ENCODE measurements at regions not wholly inside any gene's neighbourhood (a gene's known extent, or its start where the extent isn't known, plus 50 kb on each side); places are given as distances from the start of the nearest gene placed in this dataset.
"Not testable (repeated sequence)": the region's sequence is repeated elsewhere in the genome, so short reads cannot be mapped to it uniquely, and the experiment has no call there.

DNA sequence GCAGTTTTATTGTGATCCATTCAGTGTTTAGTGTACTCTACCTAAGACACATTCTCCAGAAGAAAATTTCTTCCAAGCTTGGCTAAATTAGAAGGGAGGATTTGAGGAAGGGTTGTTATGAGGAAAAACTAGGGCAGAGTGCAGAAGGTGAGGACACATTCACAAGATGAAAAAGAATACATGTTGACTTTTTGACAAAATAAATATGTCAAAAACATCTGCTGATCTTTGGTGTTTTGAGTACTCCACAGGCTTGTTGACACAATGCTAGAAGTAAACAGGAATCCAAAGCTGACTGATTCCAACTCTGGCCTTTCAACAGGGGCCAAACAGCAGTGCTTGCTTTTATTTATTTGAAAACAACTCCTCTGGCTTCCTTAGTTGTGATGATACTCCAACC, 125.8 kb upstream of the SLC7A11 start:
- Histone ChIP-seq H3K27ac (no peak overlapping the region), H3K4me3 (no peak overlapping the region), H3K9me3 (peaks cover 0 to 3% (median 0%) of the 10 kb centered on the region in 8 donors), H3K36me3 (no peaks in the 10 kb centered on the region), H3K27me3 (replicated peaks in 1 of 7) (no peaks in the 10 kb centered on the region), H3K4me1 (no peaks in the 10 kb centered on the region)
- intact Hi-C loops (cut with DNase I; ENCODE audit: low total_unique reads) = no loop called here
- DNase-seq = no peak
- TF ChIP-seq POLR2AphosphoS5 (IDR thresholded peaks at IDR 0.05) = no peak
- TF ChIP-seq POLR2A (IDR thresholded peaks at IDR 0.05) = no peak
- TF ChIP-seq, protein P1, sequence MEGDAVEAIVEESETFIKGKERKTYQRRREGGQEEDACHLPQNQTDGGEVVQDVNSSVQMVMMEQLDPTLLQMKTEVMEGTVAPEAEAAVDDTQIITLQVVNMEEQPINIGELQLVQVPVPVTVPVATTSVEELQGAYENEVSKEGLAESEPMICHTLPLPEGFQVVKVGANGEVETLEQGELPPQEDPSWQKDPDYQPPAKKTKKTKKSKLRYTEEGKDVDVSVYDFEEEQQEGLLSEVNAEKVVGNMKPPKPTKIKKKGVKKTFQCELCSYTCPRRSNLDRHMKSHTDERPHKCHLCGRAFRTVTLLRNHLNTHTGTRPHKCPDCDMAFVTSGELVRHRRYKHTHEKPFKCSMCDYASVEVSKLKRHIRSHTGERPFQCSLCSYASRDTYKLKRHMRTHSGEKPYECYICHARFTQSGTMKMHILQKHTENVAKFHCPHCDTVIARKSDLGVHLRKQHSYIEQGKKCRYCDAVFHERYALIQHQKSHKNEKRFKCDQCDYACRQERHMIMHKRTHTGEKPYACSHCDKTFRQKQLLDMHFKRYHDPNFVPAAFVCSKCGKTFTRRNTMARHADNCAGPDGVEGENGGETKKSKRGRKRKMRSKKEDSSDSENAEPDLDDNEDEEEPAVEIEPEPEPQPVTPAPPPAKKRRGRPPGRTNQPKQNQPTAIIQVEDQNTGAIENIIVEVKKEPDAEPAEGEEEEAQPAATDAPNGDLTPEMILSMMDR (IDR thresholded peaks at IDR 0.05 in 8 of 11, conservative IDR thresholded peaks at IDR 0.05 in 3 of 11) = no peak

DNA sequence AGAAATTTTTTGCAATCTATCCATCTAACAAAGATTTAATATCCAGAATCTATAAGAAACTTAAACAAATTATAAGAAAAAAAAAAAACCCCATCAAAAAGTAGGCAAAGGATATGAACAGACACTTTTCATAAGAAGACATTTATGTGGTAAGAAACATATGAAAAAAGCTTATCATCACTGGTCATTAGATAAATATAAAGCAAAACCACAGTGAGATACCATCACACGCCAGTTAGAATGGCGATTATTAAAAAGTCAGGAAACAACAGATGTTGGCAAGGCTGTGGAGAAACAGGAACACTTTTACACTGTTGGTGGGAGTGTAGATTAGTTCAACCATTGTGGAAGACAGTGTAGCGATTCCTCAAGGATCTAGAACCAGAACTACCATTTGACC, 110.3 kb upstream of the SLC7A11 start:
- H3K36me3 ChIP-seq; H3K27ac ChIP-seq; H3K27me3 ChIP-seq (replicated peaks in 1 of 7); H3K4me3 ChIP-seq; intact Hi-C loops (cut with DNase I; ENCODE audit: low total_unique reads); DNase-seq; H3K4me1 ChIP-seq: not testable (repeated sequence)
- 76 to 91% (median 82%) methylated on average over 3 of the region's 3 CpGs for WGBS, 5 donors
- peaks cover 0 to 23% (median 11%) of the 10 kb centered on the region in 8 donors for H3K9me3 ChIP-seq

DNA sequence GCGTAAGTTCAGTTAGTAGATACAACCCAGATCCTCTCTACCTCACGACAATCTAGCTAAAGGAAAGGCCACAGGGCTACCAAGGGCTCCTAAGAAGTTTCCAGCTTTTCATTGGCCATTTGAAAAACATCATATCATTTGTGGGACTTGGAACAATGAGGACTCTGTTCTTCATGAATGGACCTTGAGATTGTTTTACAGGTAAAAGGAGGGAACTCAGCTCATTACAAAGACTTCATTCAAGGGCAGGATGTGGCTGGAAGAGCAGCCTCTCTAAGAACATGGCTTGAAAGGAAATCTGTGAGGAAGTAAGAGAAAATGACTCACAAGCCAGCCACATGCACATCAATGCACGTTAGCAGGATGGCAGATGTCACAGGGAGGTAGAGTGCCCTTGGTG, 105.9 kb upstream of the SLC7A11 start:
- Histone ChIP-seq H3K4me1 (no peaks in the 10 kb centered on the region), H3K27ac (no peak overlapping the region), H3K4me3 (no peak overlapping the region), H3K36me3 (no peaks in the 10 kb centered on the region), H3K9me3 (peaks cover 0 to 9% (median 0%) of the 10 kb centered on the region in 8 donors), H3K27me3 (replicated peaks in 1 of 7) (no peaks in the 10 kb centered on the region)
- 23 to 50% (median 41%) methylated on average over 3 of the region's 3 CpGs for WGBS, 5 donors
- DNase-seq = no peak
- TF ChIP-seq POLR2AphosphoS5 (IDR thresholded peaks at IDR 0.05) (no peak), POLR2A (IDR thresholded peaks at IDR 0.05) (no peak)
- TF ChIP-seq, protein P1 (IDR thresholded peaks at IDR 0.05 in 8 of 11, conservative IDR thresholded peaks at IDR 0.05 in 3 of 11) = no peak
- intact Hi-C loops (cut with DNase I; ENCODE audit: low total_unique reads) = no loop called here

DNA sequence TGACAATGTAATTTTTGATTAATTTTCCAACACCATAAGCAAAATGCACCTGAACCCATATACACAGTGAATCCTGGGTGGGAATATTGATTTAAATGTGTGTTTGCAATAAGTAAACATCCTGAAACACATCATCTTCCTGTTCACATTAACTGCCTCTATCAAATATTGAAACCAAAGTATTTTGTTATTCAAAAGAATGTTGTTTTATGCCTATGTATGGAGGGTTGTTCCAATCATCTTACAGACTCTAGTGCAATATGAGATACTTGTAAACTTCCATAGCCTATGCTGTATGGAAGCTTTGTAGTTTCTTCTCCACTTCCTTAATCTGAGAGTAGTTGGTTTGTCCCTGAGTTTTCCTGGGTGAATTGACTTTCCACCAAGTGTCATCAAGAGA, 105.4 kb upstream of the SLC7A11 start:
- no peak overlapping the region for H3K4me3 ChIP-seq
- TF ChIP-seq POLR2A (IDR thresholded peaks at IDR 0.05) (no peak), POLR2AphosphoS5 (IDR thresholded peaks at IDR 0.05) (no peak)
- TF ChIP-seq, protein P1 (IDR thresholded peaks at IDR 0.05 in 8 of 11, conservative IDR thresholded peaks at IDR 0.05 in 3 of 11) = no peak
- H3K36me3 ChIP-seq = no peaks in the 10 kb centered on the region
- H3K4me1 ChIP-seq = no peaks in the 10 kb centered on the region
- no peak overlapping the region for H3K27ac ChIP-seq
- intact Hi-C loops (cut with DNase I; ENCODE audit: low total_unique reads) = no loop called here
- H3K27me3 ChIP-seq (replicated peaks in 1 of 7) = no peaks in the 10 kb centered on the region
- H3K9me3 ChIP-seq = peaks cover 0 to 6% (median 0%) of the 10 kb centered on the region in 8 donors
- no peak for DNase-seq

DNA sequence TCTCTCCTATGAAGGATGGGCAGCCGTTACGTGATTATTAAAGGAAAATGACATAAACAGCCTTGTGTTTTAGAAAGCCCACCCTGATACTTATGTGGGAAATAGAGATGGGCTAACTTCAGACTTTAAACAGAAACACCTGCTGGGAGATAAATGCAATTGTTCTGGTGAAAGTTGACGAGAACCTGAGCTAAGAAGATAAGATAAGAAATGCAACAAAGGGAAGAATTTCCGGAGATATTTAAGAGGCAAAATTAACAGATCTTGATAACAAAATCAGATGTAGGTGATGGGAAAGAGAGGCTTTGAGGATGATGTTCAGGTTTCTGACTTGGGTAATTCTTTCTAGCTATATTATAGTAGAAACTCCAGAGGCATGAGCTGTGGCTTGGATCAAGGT, 102.7 kb upstream of the SLC7A11 start:
- H3K36me3 ChIP-seq = no peaks in the 10 kb centered on the region
- no peak overlapping the region for H3K27ac ChIP-seq
- H3K4me3 ChIP-seq = no peak overlapping the region
- H3K4me1 ChIP-seq = peaks cover 0 to 7% (median 0%) of the 10 kb centered on the region in 6 donors
- WGBS, 5 donors = 76 to 87% (median 80%) methylated on average over 4 of the region's 4 CpGs
- H3K27me3 ChIP-seq (replicated peaks in 1 of 7) = no peaks in the 10 kb centered on the region
- intact Hi-C loops (cut with DNase I; ENCODE audit: low total_unique reads) = no loop called here
- TF ChIP-seq POLR2A (IDR thresholded peaks at IDR 0.05) (no peak), POLR2AphosphoS5 (IDR thresholded peaks at IDR 0.05) (no peak)
- TF ChIP-seq, protein P1 (IDR thresholded peaks at IDR 0.05 in 8 of 11, conservative IDR thresholded peaks at IDR 0.05 in 3 of 11) = no peak
- DNase-seq = no peak
- no peaks in the 10 kb centered on the region for H3K9me3 ChIP-seq
